AG09319 (cell line): ENCODE measurements at regions not wholly inside any gene's neighbourhood (a gene's known extent, or its start where the extent isn't known, plus 50 kb on each side); places are given as distances from the start of the nearest gene placed in this dataset.

ENCODE experiments used
- DNase-seq: peaks from one replicate; pipeline ENCODE4 v3.0.0-alpha.2; 2010; ENCODE audit warnings: low read depth; ENCODE audit errors: extremely low read depth
- TF ChIP-seq, protein P1 (sequence below): IDR thresholded peaks from 2 replicates; pipeline ENCODE4 v1.5.1; 2011; ENCODE audit warnings: low read depth, mild to moderate bottlenecking, inconsistent platforms, low read length, moderate library complexity

DNA sequence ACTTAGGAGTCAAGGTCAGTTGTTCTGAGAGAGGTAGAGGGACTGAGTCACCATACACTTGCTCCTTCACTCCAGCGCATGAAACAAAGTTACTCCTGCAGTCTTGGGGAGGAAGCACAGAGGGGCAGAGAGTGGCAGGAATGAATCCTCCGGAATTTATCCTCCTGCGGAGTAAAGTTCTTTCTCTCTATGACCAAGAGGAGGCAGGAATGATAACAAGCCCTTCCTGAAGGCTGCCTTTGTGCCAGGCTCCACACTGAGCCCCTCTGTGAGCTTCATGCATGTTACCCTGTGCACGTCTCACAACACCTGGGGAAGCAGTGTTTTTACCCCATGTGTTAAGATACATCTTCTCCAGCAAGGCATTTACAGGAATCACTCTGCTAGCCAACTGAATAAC, 458.4 kb downstream of the KLF12 start:
- no peak for DNase-seq
- TF ChIP-seq, protein P1, sequence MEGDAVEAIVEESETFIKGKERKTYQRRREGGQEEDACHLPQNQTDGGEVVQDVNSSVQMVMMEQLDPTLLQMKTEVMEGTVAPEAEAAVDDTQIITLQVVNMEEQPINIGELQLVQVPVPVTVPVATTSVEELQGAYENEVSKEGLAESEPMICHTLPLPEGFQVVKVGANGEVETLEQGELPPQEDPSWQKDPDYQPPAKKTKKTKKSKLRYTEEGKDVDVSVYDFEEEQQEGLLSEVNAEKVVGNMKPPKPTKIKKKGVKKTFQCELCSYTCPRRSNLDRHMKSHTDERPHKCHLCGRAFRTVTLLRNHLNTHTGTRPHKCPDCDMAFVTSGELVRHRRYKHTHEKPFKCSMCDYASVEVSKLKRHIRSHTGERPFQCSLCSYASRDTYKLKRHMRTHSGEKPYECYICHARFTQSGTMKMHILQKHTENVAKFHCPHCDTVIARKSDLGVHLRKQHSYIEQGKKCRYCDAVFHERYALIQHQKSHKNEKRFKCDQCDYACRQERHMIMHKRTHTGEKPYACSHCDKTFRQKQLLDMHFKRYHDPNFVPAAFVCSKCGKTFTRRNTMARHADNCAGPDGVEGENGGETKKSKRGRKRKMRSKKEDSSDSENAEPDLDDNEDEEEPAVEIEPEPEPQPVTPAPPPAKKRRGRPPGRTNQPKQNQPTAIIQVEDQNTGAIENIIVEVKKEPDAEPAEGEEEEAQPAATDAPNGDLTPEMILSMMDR = no peak

DNA sequence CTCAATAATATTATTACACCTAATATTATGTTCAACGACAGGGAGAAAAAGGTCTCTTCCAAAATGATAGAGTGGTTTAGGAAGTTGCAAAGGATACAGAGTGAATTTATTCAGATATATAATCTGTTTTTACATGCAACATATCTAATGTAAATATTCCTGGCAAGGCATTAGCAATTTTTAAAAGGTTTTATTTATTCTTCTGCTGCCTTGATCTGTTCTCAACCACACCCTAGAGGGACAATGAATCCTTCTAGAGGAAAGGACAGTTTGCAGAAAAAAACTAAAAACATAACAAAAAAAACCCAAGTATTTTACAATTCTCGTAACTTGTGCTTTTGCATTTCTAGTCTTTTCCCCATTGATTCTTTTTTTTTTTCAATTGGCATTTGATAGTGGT, 459.6 kb downstream of the KLF12 start:
- TF ChIP-seq, protein P1 = no peak
- no peak for DNase-seq

DNA sequence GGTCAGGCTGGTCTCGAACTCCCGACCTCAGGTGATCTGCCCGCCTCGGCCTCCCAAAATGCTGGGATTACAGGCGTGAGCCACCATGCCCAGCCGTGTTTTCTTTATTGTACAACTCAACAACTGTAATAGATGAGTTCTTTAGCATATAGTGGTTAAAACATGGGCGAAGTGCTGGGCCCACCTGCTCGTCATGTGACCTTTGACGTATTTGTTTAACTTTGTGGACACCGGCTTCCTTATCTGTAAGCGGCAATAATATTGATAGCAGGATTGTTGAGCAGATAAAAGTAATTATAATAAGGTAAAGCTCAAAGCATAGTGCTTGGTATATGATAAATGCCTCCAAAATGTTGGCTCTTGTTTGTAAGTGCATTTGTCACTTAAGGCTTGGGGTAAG, 460.3 kb downstream of the KLF12 start:
- no peak for DNase-seq
- TF ChIP-seq, protein P1 = no peak

DNA sequence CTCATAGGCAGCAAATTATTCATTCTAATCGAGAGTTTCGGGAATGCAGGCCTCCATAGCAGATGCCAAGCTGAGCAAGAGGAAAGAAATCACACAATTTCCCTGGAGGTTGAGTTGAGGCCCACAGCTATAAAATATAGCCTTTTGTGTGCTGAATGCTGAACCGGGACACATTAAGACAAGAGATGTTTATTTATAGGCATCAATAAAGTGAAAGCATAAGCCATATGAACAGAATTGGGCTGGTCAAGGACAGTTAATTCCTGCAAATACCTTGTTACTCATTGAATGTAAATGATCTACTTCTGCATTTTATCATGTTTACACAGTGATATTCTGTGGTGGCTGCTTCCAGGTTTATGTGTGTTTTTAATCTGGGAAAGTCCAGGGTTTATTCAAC, 461.7 kb downstream of the KLF12 start:
- TF ChIP-seq, protein P1 = no peak
- DNase-seq = no peak

DNA sequence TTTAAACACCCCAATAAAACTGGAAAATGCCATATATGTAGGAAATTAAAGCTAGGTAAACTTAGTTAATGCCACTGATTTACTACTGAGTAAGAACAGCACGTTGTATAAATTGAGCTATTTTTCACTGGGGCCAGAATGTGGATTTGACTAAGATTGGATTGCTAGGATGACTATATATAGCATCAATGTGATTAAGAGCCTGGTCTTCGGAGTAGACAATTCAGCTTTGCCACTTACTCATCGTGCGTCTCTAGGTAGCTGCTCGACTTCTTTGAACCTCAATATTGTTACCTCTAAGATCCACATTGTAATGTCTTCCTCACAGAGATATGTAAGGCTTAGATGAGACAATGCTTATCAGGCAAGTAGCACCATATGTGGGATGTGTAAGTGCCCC, 462.5 kb downstream of the KLF12 start:
- no peak for DNase-seq
- TF ChIP-seq, protein P1 = no peak

DNA sequence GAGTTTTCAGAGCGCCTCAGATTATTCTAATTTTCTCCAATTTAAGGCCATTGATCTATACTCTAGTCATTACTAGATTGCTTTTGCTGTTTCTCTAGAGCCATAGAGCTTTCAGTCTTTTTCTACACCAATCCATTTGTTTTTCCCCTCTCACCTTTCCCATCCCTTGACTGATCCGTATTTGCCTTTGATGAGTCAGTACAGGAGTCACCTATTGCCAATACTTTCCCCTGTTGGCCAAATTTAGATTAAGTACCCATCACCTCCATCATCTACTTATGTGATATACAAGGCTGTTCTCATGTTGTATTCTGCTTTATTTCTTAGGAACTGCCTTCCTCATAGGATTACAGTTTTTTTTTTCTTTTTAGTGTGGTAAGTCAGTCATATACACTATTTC, 463.2 kb downstream of the KLF12 start:
- DNase-seq = no peak
- TF ChIP-seq, protein P1 = no peak

- no peak for DNase-seq
- TF ChIP-seq, protein P1 = no peak
These were observed 466.4 kb downstream of the KLF12 start for GRCh38 chr13:73667756-73668155.
